Activated CD8-positive, alpha-beta T cell treated with anti-CD3 and anti-CD28 coated beads for 36 hours (primary cell): ENCODE measurements at regions not wholly inside any gene's neighbourhood (a gene's known extent, or its start where the extent isn't known, plus 50 kb on each side); places are given as distances from the start of the nearest gene placed in this dataset.

ENCODE experiments used
- ATAC-seq: fragments of 200-7000 bp; cut with Tn5 transposase; one replicate; pipeline ENCODE4 v1.10.0; 2021; ENCODE audit warnings: mild to moderate bottlenecking, moderate library complexity
- CTCF ChIA-PET: fragments of 350-600 bp; sonication (Branson Sonifier 250); formaldehyde crosslinking; loops from one replicate; lab custom pipeline; 2021; ENCODE audit warnings: antibody characterized with exemption; lab: Charles Lee
- POLR2A ChIA-PET: fragments of 350-600 bp; sonication (Branson Sonifier 250); formaldehyde crosslinking; loops from one replicate; lab custom pipeline; 2021; ENCODE audit warnings: antibody characterized with exemption; lab: Charles Lee
- DNase-seq: peaks from one replicate; pipeline ENCODE4 v3.0.0-alpha.2; 2020
- H3K27ac Mint-ChIP-seq: one replicate; pipeline ENCODE4 v1.8.0; 2021; ENCODE audit warnings: mild to moderate bottlenecking, mixed read lengths
- H3K27me3 Mint-ChIP-seq: one replicate; pipeline ENCODE4 v1.8.0; 2021; ENCODE audit warnings: mixed read lengths
- H3K36me3 Mint-ChIP-seq: one replicate; pipeline ENCODE4 v1.8.0; 2021; ENCODE audit warnings: low read depth, mixed read lengths
- H3K4me1 Mint-ChIP-seq: one replicate; pipeline ENCODE4 v1.8.0; 2021; ENCODE audit warnings: low read depth, mixed read lengths
- H3K4me3 Mint-ChIP-seq: one replicate; pipeline ENCODE4 v1.8.0; 2021; ENCODE audit warnings: mild to moderate bottlenecking, moderate library complexity, mixed read lengths
- H3K9me3 Mint-ChIP-seq: one replicate; pipeline ENCODE4 v1.8.0; 2021; ENCODE audit warnings: mixed read lengths
- intact Hi-C: fragments of 100-400 bp; cut with micrococcal nuclease; formaldehyde crosslinking; loops from one replicate; pipeline ENCODE4 v1.10.0; 2022
- TF ChIP-seq, protein P1 (sequence below): fragments of 200-600 bp; IDR thresholded peaks from one replicate; pipeline ENCODE4 v1.8.0; 2022; ENCODE audit warnings: antibody characterized with exemption, mild to moderate bottlenecking

DNA sequence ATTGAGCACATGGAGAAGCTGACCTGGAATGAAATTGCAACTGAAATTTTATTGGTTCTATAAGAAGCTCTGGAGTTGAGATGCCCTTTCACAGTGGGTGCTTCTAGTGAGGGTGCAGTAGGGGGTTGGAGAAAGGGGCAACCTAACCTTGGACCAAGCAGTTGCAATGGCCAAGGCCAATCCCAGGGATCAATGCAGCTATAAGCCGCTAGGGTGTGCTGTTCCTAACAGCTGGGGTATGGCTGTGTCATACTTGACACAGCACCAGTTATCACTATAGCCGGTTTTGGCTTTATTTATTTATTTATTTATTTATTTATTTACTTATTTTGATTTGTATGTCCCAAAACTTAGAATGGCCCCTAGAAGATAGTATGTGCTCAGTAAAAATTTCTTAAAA is 505.9 kb downstream of the FLRT2 start:
- intact Hi-C loops, result no loop called here
- Mint-ChIP-seq H3K4me3 (no peak overlapping the region), H3K27ac (no peak overlapping the region), H3K27me3 (no peaks in the 10 kb centered on the region), H3K36me3 (no peaks in the 10 kb centered on the region), H3K9me3 (no peaks in the 10 kb centered on the region), H3K4me1 (peaks cover 10% of the 10 kb centered on the region)
- ATAC-seq, result no peak
- TF ChIP-seq, protein P1, sequence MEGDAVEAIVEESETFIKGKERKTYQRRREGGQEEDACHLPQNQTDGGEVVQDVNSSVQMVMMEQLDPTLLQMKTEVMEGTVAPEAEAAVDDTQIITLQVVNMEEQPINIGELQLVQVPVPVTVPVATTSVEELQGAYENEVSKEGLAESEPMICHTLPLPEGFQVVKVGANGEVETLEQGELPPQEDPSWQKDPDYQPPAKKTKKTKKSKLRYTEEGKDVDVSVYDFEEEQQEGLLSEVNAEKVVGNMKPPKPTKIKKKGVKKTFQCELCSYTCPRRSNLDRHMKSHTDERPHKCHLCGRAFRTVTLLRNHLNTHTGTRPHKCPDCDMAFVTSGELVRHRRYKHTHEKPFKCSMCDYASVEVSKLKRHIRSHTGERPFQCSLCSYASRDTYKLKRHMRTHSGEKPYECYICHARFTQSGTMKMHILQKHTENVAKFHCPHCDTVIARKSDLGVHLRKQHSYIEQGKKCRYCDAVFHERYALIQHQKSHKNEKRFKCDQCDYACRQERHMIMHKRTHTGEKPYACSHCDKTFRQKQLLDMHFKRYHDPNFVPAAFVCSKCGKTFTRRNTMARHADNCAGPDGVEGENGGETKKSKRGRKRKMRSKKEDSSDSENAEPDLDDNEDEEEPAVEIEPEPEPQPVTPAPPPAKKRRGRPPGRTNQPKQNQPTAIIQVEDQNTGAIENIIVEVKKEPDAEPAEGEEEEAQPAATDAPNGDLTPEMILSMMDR, result no peak
- ChIA-PET POLR2A (no interaction called here), CTCF (interaction anchor here (1.8 kb wide), 1 partner anchor 21 kb away, joined by 6 read pairs; no protein-coding TSS in a partner anchor)
- peak; percentile 10 for DNase-seq

DNA sequence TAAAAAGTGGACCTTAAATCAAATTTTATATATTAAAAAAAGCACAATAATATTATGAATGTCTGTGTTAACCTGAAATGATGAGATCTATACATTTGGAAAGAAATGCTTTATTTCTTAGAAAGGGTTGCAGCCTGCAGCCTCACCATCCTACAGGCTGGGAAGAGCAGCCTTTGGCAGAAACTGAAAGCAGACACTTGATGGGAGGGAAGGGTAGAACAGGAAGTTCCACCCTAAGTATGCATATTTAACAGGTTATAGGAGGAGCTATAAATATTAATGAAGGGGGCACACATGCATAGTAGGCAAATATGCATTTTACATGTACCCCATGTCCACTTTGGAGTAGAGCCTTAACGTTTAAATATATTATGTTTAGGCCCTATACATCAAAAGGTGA is 498.0 kb downstream of the FLRT2 start:
- ATAC-seq, result no peak
- Mint-ChIP-seq H3K4me3 (no peak overlapping the region), H3K27ac (no peak overlapping the region), H3K4me1 (peaks cover 10% of the 10 kb centered on the region), H3K27me3 (no peaks in the 10 kb centered on the region), H3K9me3 (peaks cover 12% of the 10 kb centered on the region), H3K36me3 (peaks cover 11% of the 10 kb centered on the region)
- no peak for DNase-seq
- ChIA-PET CTCF (interaction anchor here (2.6 kb wide), 1 partner anchor 10 kb away, joined by 9 read pairs; no protein-coding TSS in a partner anchor), POLR2A (no interaction called here)
- intact Hi-C loops, result no loop called here
- TF ChIP-seq, protein P1, result no peak

DNA sequence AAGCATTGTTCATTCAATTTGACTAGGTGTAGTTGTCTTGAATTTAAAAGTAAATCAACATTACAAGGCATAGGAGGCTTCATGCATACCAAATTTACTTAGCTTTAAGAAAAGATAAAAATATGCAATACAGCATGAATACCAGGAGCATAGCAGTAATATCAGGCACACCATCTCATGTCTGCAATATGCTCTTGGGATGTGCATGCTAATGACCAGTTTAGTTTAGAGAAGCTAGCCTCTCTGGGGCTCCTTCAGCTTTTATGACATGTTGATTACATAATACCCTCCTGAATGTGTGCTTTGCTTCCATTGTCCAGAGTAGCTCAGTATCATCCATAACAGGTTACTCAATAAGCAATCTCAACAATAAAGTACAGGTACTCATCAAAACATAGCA is 497.2 kb downstream of the FLRT2 start:
- TF ChIP-seq, protein P1, result no peak
- Mint-ChIP-seq H3K9me3 (peaks cover 12% of the 10 kb centered on the region), H3K27me3 (no peaks in the 10 kb centered on the region), H3K4me1 (peaks cover 10% of the 10 kb centered on the region), H3K36me3 (peaks cover 11% of the 10 kb centered on the region), H3K27ac (no peak overlapping the region), H3K4me3 (no peak overlapping the region)
- intact Hi-C loops, result no loop called here
- no peak for DNase-seq
- ChIA-PET POLR2A (no interaction called here), CTCF (interaction anchor here (2.6 kb wide), 1 partner anchor 11 kb away, joined by 9 read pairs; no protein-coding TSS in a partner anchor)
- no peak for ATAC-seq

DNA sequence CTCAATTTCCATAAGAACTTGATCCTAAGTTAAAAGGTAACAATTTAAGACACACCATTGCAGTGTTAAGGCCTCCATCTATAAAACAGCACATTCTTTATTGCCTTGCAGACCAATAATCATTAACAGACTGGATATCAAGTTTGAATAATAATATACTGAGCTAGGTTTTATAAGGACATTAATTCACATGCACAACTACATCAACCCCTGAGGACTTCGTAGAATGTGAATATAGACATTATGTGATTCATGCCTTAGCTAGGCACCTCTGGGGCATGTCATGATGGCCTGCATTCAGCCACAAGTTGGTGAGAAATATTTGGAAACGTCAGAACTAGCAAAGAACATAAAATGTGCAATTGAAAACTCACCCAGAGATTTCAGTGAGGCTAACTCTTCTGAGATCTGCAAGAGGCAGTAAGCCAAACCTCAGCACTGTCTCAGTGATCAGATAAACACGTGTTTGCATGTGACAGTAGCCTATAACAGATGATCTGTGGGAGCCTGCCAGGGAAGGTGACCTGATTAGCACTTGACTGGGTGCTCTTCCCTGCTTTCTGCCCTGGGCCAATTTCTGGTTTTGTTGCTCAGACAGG is 492.2 kb downstream of the FLRT2 start:
- ChIA-PET CTCF (no interaction called here), POLR2A (no interaction called here)
- H3K4me1 Mint-ChIP-seq, result peaks cover 3% of the 10 kb centered on the region
- H3K9me3 Mint-ChIP-seq, result peaks cover 3% of the 10 kb centered on the region
- TF ChIP-seq, protein P1, result no peak
- H3K27me3 Mint-ChIP-seq, result no peaks in the 10 kb centered on the region
- intact Hi-C loops, result no loop called here
- H3K27ac Mint-ChIP-seq, result no peak overlapping the region
- DNase-seq (no peak), ATAC-seq (no peak)
- H3K36me3 Mint-ChIP-seq, result peaks cover 6% of the 10 kb centered on the region
- no peak overlapping the region for H3K4me3 Mint-ChIP-seq

DNA sequence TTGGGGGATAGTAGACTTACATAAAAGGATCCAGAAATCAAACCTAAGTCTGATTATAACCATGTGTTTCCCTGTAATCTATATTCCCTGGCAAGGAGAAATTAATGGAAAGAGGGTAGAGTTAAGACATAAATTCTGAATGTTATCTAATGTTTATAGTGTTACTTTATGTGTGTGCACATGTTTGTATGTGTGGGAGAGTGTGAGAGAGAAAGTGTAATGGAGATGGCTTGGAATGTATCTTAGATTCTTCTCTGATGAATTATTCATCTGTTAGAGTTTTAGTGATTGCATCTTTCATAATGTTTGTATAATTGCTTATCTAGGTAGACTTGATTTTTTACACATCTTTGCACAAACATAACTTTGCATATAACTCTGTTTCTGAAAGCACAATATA is 490.9 kb downstream of the FLRT2 start:
- CTCF ChIA-PET, result no interaction called here
- Mint-ChIP-seq H3K27ac (no peak overlapping the region), H3K27me3 (no peaks in the 10 kb centered on the region), H3K4me3 (no peak overlapping the region), H3K9me3 (peaks cover 3% of the 10 kb centered on the region), H3K4me1 (peaks cover 3% of the 10 kb centered on the region), H3K36me3 (peaks cover 6% of the 10 kb centered on the region)
- TF ChIP-seq, protein P1, result no peak
- no peak for ATAC-seq
- intact Hi-C loops, result no loop called here
- POLR2A ChIA-PET, result no interaction called here
- no peak for DNase-seq
